NT2/D1 (cell line): ENCODE measurements at regions not wholly inside any gene's neighbourhood (a gene's known extent, or its start where the extent isn't known, plus 50 kb on each side); places are given as distances from the start of the nearest gene placed in this dataset.
"Not testable (repeated sequence)": the region's sequence is repeated elsewhere in the genome, so short reads cannot be mapped to it uniquely, and the experiment has no call there.

Experiments
- SUZ12 ChIP-seq: IDR thresholded peaks from 2 replicates; pipeline ENCODE4 v1.6.1; 2011; ENCODE audit not compliant: insufficient read length, insufficient read depth; ENCODE audit errors: extremely low read depth
- ZNF274 ChIP-seq: IDR thresholded peaks from 2 replicates; pipeline ENCODE4 v1.6.1; 2011; ENCODE audit warnings: mild to moderate bottlenecking, low read depth, low read length

DNA sequence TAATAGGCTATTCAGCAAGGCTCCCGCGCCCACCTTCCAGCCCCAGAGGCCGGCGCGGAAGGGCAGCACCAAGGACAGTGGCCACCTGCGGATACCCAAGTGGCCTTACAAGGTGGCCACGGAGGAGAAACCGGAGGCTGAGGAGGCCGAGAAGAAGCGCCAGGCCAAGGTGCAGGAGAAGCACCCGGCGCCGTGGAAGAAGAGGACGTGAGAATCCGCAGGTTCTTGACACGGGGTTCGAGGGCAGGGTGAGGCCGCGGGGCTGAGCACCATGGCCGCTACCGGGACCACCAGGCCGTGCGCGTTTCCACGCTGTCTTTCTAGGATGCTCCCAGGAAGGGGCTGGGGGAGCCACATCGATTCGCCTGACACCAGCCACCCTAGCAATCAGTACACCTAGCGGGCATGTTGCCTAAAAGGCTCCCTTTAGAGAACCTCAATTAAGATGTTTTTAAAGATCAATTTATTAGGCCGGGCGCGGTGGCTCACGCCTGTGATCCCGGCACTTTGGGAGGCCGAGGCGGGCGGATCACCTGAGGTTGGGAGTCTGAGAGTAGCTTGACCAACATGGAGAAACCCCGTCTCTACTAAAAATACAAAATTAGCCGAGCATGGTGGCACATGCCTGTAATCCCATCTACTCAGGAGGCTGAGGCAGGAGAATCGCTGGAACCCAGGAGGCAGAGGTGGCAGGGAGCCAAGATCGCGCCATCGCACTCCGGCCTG is 134.3 kb upstream of the OR4C13 start:
- TF ChIP-seq ZNF274, SUZ12: not testable (repeated sequence)
